SK-N-MC (cell line): ENCODE measurements at regions not wholly inside any gene's neighbourhood (a gene's known extent, or its start where the extent isn't known, plus 50 kb on each side); places are given as distances from the start of the nearest gene placed in this dataset.

Source experiments
- EZH2 ChIP-seq: fragments of 200-600 bp; sonication (generic); IDR thresholded peaks from one replicate; pipeline ENCODE4 v1.6.1; 2017; ENCODE audit warnings: antibody characterized with exemption
- FOXP2 ChIP-seq: optimal IDR thresholded peaks from 2 replicates; pipeline ENCODE3; 2011; ENCODE audit warnings: mild to moderate bottlenecking, moderate library complexity; ENCODE audit not compliant: insufficient read depth; ENCODE audit errors: extremely low read length, control extremely low read depth
- POLR2AphosphoS5 ChIP-seq: IDR thresholded peaks from 2 replicates; pipeline ENCODE4 v1.6.1; 2012; ENCODE audit warnings: mild to moderate bottlenecking, low read depth, low read length, borderline replicate concordance

DNA sequence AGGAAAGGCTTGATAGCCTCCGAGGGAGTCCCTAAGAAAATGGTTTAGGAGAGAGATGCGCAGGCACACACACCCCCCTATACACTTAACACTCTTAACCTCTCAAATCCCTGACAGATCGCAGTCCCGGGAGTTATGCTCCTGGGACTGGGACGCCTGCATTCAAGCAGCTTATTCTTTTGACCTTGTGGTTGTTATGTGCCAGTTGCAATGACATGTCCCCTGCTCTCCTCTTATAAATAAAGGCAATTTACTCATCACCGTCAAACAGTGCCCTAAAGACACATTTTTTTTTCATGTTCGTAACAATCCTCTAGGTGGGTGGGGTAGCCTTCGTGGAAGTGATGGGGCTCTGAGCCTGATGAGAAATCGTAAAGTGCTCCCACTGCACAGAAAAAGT is 162.2 kb downstream of the LRRC30 start:
- no peak for TF ChIP-seq EZH2
- TF ChIP-seq POLR2AphosphoS5, result no peak
- TF ChIP-seq FOXP2, result no peak
